WERI-Rb-1 (cell line): ENCODE measurements at regions not wholly inside any gene's neighbourhood (a gene's known extent, or its start where the extent isn't known, plus 50 kb on each side); places are given as distances from the start of the nearest gene placed in this dataset.

ENCODE experiments used
- DNase-seq: peaks from one replicate; pipeline ENCODE4 v3.0.0-alpha.2; 2020
- H3K27ac ChIP-seq: fragments of 250-450 bp; sonication (Bioruptor Pico); 2 replicates; pipeline ENCODE4 v1.5.1; 2020; ENCODE audit warnings: mild to moderate bottlenecking, moderate library complexity
- H3K27me3 ChIP-seq: fragments of 250-450 bp; sonication (Bioruptor Pico); 2 replicates; pipeline ENCODE4 v1.5.1; 2021; ENCODE audit warnings: mild to moderate bottlenecking, low read depth, moderate library complexity; ENCODE audit not compliant: insufficient read depth, severe bottlenecking
- H3K36me3 ChIP-seq: fragments of 250-450 bp; sonication (Bioruptor Pico); 2 replicates; pipeline ENCODE4 v1.5.1; 2020; ENCODE audit warnings: mild to moderate bottlenecking, moderate library complexity
- H3K4me3 ChIP-seq: 2 replicates; pipeline ENCODE4 v1.5.1; 2011; ENCODE audit warnings: low read depth, mild to moderate bottlenecking, control low read depth, low read length
- H3K9me3 ChIP-seq: fragments of 250-450 bp; sonication (Bioruptor Pico); 2 replicates; pipeline ENCODE4 v1.5.1; 2021; ENCODE audit warnings: mild to moderate bottlenecking, moderate library complexity; ENCODE audit not compliant: severe bottlenecking
- TF ChIP-seq, protein P1 (sequence below): IDR thresholded peaks from 2 replicates; pipeline ENCODE4 v1.5.1; 2011; ENCODE audit warnings: low read depth, mild to moderate bottlenecking, control low read depth, inconsistent platforms, low read length

DNA sequence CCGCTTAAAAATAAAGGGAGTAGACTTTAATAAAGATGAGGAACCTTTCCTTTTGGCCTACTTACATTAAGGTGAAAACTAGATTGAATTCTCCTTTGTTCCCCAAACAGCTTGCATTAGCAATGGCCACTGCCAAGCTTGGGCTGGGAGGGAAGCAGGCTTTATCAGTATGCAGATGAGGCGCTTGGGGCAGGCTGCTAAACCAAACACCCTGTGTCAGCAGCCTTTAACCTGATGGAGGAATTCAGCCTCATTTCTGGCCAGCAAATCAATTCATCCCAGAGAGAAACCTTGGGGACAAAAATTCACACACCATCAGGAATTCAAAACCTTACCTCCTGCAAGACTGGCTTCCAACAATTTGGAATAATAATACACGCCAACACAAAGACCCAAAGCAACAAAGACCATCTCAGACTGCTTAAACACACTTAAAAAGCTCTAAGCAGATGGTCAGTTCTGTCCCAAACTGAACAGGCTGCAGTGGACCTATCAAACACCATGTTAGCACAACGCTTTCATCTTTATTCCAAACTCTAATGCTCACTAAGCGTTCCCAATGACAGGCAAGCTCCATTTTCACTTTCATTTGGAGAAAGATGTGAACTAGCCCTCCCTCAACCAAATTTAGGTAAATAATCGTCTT lies 255.1 kb upstream of the CMC1 start:
- H3K4me3 ChIP-seq = no peak overlapping the region
- no peak for DNase-seq

DNA sequence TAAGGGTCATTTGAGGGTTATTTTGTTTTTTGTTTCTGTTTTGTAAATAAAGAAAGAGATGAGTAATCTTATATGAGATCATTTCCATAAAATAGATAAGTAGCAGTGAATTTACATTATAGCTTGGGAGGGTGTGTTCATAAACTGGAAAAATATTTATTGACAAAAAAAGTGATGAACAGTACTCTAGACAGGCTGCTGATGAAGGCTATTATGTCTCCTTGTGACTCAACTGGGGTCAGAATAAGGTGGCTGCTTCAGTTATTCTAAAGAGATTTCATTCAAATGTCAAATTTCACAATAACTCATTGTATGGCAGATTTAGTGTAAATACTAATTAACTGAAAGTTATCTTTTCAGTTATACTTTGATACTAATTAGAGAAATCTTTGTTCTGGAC lies 251.1 kb upstream of the CMC1 start:
- H3K4me3 ChIP-seq = no peak overlapping the region
- DNase-seq = no peak
- no peaks in the 10 kb centered on the region for H3K27me3 ChIP-seq
- H3K36me3 ChIP-seq = no peaks in the 10 kb centered on the region
- H3K9me3 ChIP-seq = no peaks in the 10 kb centered on the region
- no peak overlapping the region for H3K27ac ChIP-seq
- TF ChIP-seq, protein P1, sequence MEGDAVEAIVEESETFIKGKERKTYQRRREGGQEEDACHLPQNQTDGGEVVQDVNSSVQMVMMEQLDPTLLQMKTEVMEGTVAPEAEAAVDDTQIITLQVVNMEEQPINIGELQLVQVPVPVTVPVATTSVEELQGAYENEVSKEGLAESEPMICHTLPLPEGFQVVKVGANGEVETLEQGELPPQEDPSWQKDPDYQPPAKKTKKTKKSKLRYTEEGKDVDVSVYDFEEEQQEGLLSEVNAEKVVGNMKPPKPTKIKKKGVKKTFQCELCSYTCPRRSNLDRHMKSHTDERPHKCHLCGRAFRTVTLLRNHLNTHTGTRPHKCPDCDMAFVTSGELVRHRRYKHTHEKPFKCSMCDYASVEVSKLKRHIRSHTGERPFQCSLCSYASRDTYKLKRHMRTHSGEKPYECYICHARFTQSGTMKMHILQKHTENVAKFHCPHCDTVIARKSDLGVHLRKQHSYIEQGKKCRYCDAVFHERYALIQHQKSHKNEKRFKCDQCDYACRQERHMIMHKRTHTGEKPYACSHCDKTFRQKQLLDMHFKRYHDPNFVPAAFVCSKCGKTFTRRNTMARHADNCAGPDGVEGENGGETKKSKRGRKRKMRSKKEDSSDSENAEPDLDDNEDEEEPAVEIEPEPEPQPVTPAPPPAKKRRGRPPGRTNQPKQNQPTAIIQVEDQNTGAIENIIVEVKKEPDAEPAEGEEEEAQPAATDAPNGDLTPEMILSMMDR = no peak

More for the DNA sequence above, 255.1 kb upstream of the CMC1 start:
- Histone ChIP-seq H3K27me3 (no peaks in the 10 kb centered on the region), H3K9me3 (no peaks in the 10 kb centered on the region), H3K36me3 (no peaks in the 10 kb centered on the region), H3K27ac (no peak overlapping the region)
- TF ChIP-seq, protein P1 = no peak

DNA sequence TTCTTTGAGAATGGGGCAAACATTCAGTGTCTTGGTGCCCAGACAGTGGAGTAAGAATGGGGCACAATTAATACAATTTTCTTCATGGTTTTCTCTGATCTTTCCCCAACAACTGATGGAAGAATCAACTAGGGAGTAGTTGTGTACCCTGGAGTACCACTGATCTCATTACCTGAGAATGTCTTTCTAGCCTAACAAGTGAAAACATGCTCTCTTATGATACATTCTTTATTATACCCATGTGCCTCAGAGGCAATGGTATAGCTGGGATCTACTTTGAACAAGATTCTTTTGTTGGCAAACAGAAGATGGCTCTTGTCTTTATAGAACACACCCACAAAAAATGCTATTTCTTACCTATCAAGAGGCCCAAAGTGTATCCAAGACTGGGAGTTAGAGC lies 250.6 kb upstream of the CMC1 start:
- Histone ChIP-seq H3K27me3 (no peaks in the 10 kb centered on the region), H3K9me3 (no peaks in the 10 kb centered on the region), H3K27ac (no peak overlapping the region), H3K4me3 (no peak overlapping the region), H3K36me3 (no peaks in the 10 kb centered on the region)
- TF ChIP-seq, protein P1 = no peak
- DNase-seq = no peak

DNA sequence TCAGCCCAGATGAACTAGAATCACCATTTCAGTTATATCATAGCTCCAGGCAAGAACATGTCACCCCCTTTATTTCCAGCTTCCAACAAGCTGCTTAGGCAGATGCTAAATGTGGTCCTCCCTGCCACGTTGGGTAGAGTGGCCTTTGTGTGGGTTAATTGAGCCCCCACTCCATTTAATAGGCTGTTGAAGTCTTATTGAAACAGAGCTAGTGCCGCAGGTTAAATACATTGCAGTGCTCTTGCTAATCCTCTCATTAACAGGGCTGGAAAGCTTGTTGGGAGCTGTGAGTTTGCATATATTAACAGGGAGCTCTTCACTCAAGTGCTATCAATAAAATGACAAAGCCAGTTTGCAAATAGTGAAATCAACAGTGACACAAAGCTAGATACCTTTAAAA lies 248.4 kb upstream of the CMC1 start:
- Histone ChIP-seq H3K4me3 (no peak overlapping the region), H3K27me3 (no peaks in the 10 kb centered on the region), H3K36me3 (no peaks in the 10 kb centered on the region), H3K9me3 (no peaks in the 10 kb centered on the region), H3K27ac (no peak overlapping the region)
- TF ChIP-seq, protein P1 = no peak
- DNase-seq = no peak

DNA sequence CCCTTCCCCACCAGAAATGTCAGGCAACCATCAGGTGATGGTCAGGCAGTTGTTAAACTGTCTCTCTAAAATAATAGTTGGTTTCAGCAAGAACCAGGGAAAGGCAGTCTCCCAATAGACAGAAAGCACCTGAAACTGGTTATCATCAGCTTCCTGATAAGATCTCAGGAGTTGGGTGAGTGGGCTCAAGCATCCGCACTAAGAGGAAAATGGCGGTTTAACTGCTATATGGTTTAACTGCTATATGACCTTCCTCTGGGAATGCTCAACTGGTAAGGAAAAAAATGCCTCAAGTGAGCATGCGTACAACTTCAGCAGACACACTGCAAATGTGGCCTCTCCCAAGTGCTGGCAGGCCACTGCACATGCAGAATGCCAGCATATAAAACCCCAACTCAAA lies 240.8 kb upstream of the CMC1 start:
- H3K36me3 ChIP-seq = no peaks in the 10 kb centered on the region
- no peak overlapping the region for H3K4me3 ChIP-seq
- H3K27ac ChIP-seq = no peak overlapping the region
- H3K9me3 ChIP-seq = no peaks in the 10 kb centered on the region
- no peak for DNase-seq
- TF ChIP-seq, protein P1 = no peak
- no peaks in the 10 kb centered on the region for H3K27me3 ChIP-seq

DNA sequence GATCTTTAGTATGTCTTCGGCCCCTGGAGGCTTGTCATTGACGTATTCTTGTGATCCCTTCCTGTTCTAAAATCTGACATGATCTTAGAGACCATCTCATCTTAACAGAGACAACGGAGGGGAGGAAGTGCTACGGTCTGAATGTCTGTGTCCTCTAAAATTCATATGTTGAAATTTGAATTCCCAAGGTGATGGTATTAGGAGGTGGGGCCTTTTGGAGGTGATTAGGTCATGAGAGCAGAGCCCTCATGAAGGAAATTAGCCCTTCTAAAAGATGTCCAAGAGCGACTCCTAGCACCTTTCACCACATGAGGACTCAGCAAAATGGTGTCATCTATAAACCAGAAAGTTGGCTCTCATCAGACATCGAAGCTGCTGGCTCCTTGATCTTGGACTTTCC lies 233.2 kb upstream of the CMC1 start:
- TF ChIP-seq, protein P1 = no peak
- H3K4me3 ChIP-seq = no peak overlapping the region
- no peak overlapping the region for H3K27ac ChIP-seq
- DNase-seq = no peak
- H3K36me3 ChIP-seq = no peaks in the 10 kb centered on the region
- no peaks in the 10 kb centered on the region for H3K27me3 ChIP-seq
- H3K9me3 ChIP-seq = no peaks in the 10 kb centered on the region
